ENCODE measurements at regions not wholly inside any gene's neighbourhood (a gene's known extent, or its start where the extent isn't known, plus 50 kb on each side); places are given as distances from the start of the nearest gene placed in this dataset.

DNA sequence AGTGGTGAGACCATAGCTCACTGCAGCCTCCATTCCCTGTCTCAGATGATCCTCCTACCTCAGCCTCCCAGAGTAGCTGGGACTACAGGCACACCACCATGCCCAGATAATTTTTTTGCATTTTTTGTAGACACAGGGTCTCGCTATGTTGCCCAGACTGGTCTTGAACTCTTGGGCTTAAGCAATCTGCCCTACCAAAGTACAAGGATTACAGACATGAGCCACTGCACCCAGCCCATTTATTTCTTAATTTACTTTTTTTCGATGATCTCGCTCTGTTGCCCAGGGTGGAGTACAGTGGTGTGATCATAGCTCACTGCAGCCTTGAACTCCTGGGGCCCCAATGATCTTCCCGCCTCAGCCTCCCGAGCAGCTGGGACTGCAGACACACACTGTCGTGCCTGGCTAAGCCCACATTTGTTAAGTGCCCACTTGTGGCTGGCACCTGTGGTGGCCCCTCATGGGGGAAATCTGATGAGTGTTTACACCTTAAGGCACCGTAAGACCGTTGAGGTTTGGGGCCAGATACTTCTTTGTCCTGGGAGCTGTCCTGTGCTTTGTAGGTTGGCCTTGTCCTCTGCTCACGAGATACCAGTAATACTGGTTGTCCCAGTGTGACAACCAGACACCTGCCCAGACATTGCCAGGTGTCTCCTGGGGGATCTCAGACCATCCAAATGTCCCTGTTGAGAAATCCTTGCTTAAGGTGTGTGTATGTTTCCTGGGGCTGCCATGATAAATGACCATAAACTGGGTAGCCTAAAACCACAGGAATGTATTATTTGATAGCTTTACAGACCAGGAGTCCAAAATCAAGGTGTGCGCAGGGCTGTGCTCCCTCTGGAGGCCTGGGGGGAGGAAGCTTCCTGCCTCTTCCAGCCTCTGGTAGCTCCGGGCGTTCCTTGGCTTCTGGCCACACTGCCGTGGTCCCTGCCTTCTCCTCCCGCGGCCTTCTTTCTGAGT, 141.4 kb upstream of the GSE1 start:
- H3K4me3 ChIP-seq (ENCODE audit: low read length), result no peak overlapping the region
- no peak for DNase-seq (ENCODE audit: low read depth)
- TF ChIP-seq CTCF (conservative IDR thresholded peaks at IDR 0.05; ENCODE audit: low read depth, low read length), result peak; percentile 15

- DNase-seq (ENCODE audit: low read depth), result no peak
- no peak overlapping the region for H3K4me3 ChIP-seq (ENCODE audit: low read length)
- no peak for TF ChIP-seq CTCF (conservative IDR thresholded peaks at IDR 0.05; ENCODE audit: low read depth, low read length)
Measured at GRCh38 chr16:85472514-85472913, 140.6 kb upstream of the GSE1 start.

GRCh38 chr16:85473323-85473722, 139.8 kb upstream of the GSE1 start:
- DNase-seq (ENCODE audit: low read depth), result no peak
- TF ChIP-seq CTCF (conservative IDR thresholded peaks at IDR 0.05; ENCODE audit: low read depth, low read length), result no peak
- H3K4me3 ChIP-seq (ENCODE audit: low read length), result no peak overlapping the region

DNA sequence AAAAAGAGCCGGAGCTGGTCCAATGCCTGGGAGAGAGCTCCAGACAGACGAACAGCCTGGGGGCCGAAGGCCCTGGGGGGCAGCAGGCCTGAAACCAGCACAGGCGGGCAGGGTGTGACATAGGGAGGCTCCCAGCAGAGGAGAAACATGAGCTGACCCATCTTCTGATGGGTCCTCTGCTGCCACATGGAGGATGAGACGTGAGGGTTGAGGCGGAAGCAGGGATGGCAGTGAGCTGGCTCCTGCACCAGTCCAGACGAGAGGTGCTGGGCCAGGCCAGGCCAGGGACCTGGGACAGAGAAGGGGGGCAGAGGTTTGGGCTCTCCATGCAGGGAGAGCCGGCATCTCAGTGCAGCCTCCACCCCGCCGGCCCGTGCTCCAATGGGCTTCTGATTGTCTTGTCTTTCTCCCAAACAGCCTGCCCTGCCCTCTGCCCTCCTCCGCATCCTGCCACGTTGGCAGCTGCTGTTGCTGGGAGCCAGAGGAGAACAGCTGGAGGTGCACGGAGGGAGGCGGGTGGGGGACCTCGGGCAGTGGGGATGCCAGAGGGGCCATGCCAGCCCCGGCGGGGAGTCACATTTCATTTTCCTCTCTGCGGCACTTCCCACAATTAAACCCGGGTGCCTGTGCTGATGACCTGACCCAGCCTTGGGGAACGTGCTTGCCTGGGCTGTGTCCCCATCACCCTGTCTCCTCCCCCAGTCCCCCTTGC, 139.1 kb upstream of the GSE1 start:
- no peak for DNase-seq (ENCODE audit: low read depth)
- no peak overlapping the region for H3K4me3 ChIP-seq (ENCODE audit: low read length)
- TF ChIP-seq CTCF (conservative IDR thresholded peaks at IDR 0.05; ENCODE audit: low read depth, low read length), result no peak

GRCh38 chr16:85474621-85475217, 138.4 kb upstream of the GSE1 start:
- H3K4me3 ChIP-seq (ENCODE audit: low read length), result no peak overlapping the region
- no peak for TF ChIP-seq CTCF (conservative IDR thresholded peaks at IDR 0.05; ENCODE audit: low read depth, low read length)
- no peak for DNase-seq (ENCODE audit: low read depth)

DNA sequence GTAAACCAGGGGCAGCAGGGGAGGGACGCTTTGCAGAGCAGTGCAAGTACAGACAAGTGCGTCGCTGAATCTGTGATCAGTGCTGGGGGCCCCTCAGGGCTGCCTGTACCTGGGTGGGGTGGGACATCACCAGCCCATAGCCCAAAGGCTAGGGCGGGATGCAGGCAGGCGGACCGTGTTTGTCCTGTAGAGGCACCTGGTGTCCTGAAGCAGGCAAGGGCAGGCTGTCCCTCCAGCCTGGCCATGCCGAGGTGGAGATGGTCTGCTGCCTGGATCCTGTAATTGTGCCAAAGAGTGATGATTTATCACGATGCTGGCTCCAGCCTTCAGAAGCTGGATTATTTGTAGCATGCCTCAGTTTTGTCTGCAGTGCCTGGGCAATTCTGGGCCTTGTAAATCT, 137.9 kb upstream of the GSE1 start:
- H3K4me3 ChIP-seq (ENCODE audit: low read length), result no peak overlapping the region
- TF ChIP-seq CTCF (conservative IDR thresholded peaks at IDR 0.05; ENCODE audit: low read depth, low read length), result no peak
- no peak for DNase-seq (ENCODE audit: low read depth)
